ENCODE measurements at regions not wholly inside any gene's neighbourhood (a gene's known extent, or its start where the extent isn't known, plus 50 kb on each side); places are given as distances from the start of the nearest gene placed in this dataset.

DNA sequence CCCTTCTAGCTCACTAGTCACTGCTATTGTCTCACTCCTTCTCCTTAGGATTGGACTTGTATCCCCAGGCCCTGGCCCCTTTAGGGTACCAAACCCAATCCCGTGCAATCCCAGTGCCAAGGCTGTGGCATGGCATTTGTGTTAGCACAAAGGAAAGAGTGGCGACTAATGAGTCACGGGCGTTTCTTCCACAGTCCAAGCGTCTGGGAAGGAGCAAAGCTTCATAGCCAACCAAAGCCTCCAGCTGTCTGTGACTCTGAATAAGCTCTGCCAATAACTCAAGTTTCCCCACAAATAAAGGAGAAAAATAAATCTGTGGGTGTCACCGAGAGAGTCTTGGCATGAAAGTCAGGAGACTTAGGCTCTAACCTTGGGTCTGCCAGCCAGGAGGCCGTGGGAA is 54.6 kb upstream of the COX10 start:
- TF ChIP-seq, protein P1, sequence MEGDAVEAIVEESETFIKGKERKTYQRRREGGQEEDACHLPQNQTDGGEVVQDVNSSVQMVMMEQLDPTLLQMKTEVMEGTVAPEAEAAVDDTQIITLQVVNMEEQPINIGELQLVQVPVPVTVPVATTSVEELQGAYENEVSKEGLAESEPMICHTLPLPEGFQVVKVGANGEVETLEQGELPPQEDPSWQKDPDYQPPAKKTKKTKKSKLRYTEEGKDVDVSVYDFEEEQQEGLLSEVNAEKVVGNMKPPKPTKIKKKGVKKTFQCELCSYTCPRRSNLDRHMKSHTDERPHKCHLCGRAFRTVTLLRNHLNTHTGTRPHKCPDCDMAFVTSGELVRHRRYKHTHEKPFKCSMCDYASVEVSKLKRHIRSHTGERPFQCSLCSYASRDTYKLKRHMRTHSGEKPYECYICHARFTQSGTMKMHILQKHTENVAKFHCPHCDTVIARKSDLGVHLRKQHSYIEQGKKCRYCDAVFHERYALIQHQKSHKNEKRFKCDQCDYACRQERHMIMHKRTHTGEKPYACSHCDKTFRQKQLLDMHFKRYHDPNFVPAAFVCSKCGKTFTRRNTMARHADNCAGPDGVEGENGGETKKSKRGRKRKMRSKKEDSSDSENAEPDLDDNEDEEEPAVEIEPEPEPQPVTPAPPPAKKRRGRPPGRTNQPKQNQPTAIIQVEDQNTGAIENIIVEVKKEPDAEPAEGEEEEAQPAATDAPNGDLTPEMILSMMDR (IDR thresholded peaks at IDR 0.05) = no peak
- TF ChIP-seq POLR2A (IDR thresholded peaks at IDR 0.05) (no peak), POLR2AphosphoS5 (IDR thresholded peaks at IDR 0.05) (no peak)
